Activated naive CD4-positive, alpha-beta T cell treated with anti-CD3 and anti-CD28 coated beads, Interleukin-2, amount 50 U/mL, for 24 hours (primary cell): ENCODE measurements at regions not wholly inside any gene's neighbourhood (a gene's known extent, or its start where the extent isn't known, plus 50 kb on each side); places are given as distances from the start of the nearest gene placed in this dataset.
A peak's percentile ranks its signal among the peaks of the same experiment; 100 is the strongest.
"Not testable (repeated sequence)": the region's sequence is repeated elsewhere in the genome, so short reads cannot be mapped to it uniquely, and the experiment has no call there.

ENCODE experiments used
- H3K27ac Mint-ChIP-seq: one replicate; pipeline ENCODE4 v1.8.0; 2021; ENCODE audit warnings: mild to moderate bottlenecking, mixed read lengths
- H3K27me3 Mint-ChIP-seq: one replicate; pipeline ENCODE4 v1.8.0; 2021; ENCODE audit warnings: mixed read lengths
- H3K36me3 Mint-ChIP-seq: one replicate; pipeline ENCODE4 v1.8.0; 2021; ENCODE audit warnings: mixed read lengths
- H3K4me1 Mint-ChIP-seq: one replicate; pipeline ENCODE4 v1.8.0; 2021; ENCODE audit warnings: mixed read lengths
- H3K4me3 Mint-ChIP-seq: one replicate; pipeline ENCODE4 v1.8.0; 2021; ENCODE audit warnings: mild to moderate bottlenecking, mixed read lengths
- H3K9me3 Mint-ChIP-seq: one replicate; pipeline ENCODE4 v1.8.0; 2021; ENCODE audit warnings: mixed read lengths

DNA sequence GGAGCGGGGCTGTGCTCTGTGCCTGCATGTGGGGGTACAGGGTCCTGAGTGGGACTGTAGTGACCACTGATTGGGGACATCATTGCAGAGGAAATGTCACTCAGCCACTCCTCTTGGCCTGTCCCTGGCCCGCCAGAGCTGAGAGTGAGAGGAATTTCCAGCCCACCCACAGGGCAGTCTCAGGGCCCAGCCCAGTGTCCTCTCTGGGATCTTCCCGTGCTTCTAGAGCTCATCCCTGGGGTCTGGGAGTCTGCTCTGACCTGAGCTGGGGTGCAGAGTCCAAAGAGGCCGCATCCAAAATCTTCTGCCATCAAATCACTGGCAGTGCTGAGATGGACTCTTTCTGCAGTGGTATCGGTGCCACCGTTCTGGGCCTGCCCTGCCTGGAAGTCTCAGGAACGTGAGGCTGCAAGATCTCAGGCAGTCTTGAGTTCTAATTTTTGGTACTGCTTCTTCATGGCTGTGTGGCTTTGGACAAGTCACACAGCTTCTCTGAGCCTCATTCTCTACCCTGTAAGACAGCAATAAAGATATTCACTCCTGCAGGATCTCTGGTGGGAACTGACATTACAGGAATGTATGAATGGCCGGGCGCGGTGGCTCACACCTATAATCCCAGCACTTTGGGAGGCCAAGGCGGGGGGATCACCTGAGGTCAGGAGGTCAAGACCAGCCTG is 100.8 kb upstream of the TARDBP start:
- Mint-ChIP-seq H3K27me3 (no peaks in the 10 kb centered on the region), H3K4me1 (peaks cover 17% of the 10 kb centered on the region), H3K27ac (no peak overlapping the region)

DNA sequence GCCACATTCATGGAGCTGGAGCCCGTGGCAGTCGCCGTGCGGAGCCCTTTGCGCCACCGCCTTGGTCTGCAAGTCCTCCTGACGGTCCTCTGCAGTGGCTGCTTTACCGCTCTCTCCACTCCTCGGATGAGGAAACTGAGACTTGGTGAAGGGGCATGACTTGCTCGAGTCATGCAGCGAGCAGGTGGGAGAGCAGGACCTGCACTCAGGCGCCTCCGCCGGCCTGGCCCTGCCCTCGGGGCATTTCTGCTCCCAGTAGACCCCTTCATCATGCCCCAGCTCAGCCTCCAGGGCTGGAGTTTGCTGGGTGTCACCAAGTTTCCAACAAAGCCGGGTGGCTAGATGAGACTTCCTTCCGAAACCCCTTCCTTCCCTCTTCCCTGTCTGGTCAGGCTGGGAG is 100.0 kb upstream of the TARDBP start:
- H3K27ac Mint-ChIP-seq, result no peak overlapping the region
- H3K4me1 Mint-ChIP-seq, result peaks cover 20% of the 10 kb centered on the region
- H3K27me3 Mint-ChIP-seq, result no peaks in the 10 kb centered on the region
- no peaks in the 10 kb centered on the region for H3K36me3 Mint-ChIP-seq
- no peak overlapping the region for H3K4me3 Mint-ChIP-seq
- no peaks in the 10 kb centered on the region for H3K9me3 Mint-ChIP-seq

More for the DNA sequence above, 100.8 kb upstream of the TARDBP start:
- no peaks in the 10 kb centered on the region for H3K36me3 Mint-ChIP-seq
- H3K4me3 Mint-ChIP-seq, result no peak overlapping the region
- H3K9me3 Mint-ChIP-seq, result no peaks in the 10 kb centered on the region

DNA sequence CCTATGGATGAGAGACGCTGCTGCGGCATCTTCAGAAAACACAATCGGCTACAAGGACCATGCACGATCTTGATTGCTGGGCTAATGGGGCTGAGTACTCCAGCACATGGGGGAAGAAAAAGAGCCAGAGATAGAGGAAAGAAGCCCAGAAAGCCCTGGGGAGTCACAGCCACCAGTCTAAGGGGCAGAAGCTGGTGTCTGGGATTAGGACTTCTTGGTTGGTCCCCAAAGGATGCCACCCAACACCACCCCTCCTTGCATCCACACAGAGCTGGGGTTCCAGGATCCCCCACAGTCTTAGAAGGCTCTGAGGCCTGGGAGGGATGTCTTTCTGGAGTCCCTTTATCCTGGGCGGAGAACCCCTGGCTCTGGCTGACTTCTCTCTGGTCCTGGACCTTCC is 98.4 kb upstream of the TARDBP start:
- H3K27me3 Mint-ChIP-seq, result no peaks in the 10 kb centered on the region
- H3K27ac Mint-ChIP-seq, result no peak overlapping the region

DNA sequence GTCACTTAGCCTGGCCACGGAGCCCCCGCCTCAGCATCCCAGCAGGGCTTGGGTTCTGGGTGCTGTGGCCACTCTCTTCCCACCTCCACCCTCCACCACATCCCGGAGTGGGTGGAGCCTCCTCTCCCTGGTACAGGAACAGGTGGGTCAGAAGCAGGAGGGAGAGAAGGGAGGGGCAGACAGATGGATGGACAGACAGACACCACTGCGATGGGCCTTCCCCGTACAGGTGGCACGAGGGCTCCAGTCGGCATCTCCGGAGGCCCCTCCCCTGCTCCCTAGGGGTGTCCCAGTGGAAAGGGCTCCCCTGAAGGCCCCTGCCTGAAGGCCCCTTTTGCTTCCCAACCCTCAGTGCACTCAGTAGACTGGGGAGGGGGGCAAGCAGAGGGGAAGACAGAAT is 96.9 kb upstream of the TARDBP start:
- H3K4me3 Mint-ChIP-seq, result no peak overlapping the region
- H3K9me3 Mint-ChIP-seq, result no peaks in the 10 kb centered on the region
- H3K36me3 Mint-ChIP-seq, result no peaks in the 10 kb centered on the region
- no peaks in the 10 kb centered on the region for H3K27me3 Mint-ChIP-seq
- peaks cover 28% of the 10 kb centered on the region for H3K4me1 Mint-ChIP-seq
- no peak overlapping the region for H3K27ac Mint-ChIP-seq

More for the DNA sequence above, 98.4 kb upstream of the TARDBP start:
- Mint-ChIP-seq H3K9me3 (no peaks in the 10 kb centered on the region), H3K4me3 (no peak overlapping the region), H3K4me1 (peaks cover 28% of the 10 kb centered on the region), H3K36me3 (no peaks in the 10 kb centered on the region)

DNA sequence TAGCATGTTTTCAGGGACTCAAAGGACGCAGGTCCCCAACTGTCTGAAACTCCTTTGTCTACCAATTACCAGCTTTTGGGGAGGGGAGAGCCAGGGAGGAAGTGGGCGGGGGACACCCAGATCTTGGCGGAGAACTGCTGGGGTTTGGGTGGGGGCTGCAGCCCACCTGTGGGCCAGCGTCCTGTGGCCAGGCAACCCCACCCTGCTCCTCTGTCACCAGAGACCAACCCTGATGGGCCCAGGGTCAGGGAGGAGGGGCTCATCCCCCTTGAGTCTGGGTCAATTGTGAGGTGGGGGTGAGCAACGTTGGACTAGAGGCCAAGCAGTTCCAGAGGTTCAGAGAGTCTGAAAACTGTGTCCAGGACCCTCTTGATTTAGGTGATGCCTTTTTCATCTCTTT is 96.1 kb upstream of the TARDBP start:
- Mint-ChIP-seq H3K9me3 (no peaks in the 10 kb centered on the region), H3K4me3 (no peak overlapping the region), H3K27ac (peak overlapping the region; percentile 59), H3K27me3 (no peaks in the 10 kb centered on the region), H3K36me3 (no peaks in the 10 kb centered on the region), H3K4me1 (peaks cover 28% of the 10 kb centered on the region)

DNA sequence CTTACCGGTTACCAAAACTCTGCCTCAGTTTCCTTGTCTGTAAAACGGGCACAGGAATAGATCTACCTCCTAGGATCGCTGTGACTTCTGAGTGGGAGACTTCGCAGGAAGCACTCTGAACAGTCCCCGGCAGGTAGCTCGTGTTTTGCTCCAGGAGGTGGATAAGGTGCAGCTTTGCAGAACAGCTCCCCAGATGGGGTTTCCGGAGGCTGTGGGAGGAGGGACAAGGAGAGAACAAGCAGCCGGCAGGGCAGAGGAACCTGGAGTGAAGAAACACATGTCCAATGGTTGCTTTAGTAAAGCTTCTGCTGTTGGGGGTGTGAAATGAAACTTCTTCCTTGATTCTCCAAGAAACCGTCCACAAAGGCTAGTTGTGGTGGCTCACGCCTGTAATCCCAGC is 95.5 kb upstream of the TARDBP start:
- Mint-ChIP-seq H3K4me1 (peaks cover 28% of the 10 kb centered on the region), H3K36me3 (no peaks in the 10 kb centered on the region), H3K27me3 (no peaks in the 10 kb centered on the region), H3K4me3 (peak overlapping the region; percentile 85), H3K27ac (no peak overlapping the region), H3K9me3 (no peaks in the 10 kb centered on the region)

DNA sequence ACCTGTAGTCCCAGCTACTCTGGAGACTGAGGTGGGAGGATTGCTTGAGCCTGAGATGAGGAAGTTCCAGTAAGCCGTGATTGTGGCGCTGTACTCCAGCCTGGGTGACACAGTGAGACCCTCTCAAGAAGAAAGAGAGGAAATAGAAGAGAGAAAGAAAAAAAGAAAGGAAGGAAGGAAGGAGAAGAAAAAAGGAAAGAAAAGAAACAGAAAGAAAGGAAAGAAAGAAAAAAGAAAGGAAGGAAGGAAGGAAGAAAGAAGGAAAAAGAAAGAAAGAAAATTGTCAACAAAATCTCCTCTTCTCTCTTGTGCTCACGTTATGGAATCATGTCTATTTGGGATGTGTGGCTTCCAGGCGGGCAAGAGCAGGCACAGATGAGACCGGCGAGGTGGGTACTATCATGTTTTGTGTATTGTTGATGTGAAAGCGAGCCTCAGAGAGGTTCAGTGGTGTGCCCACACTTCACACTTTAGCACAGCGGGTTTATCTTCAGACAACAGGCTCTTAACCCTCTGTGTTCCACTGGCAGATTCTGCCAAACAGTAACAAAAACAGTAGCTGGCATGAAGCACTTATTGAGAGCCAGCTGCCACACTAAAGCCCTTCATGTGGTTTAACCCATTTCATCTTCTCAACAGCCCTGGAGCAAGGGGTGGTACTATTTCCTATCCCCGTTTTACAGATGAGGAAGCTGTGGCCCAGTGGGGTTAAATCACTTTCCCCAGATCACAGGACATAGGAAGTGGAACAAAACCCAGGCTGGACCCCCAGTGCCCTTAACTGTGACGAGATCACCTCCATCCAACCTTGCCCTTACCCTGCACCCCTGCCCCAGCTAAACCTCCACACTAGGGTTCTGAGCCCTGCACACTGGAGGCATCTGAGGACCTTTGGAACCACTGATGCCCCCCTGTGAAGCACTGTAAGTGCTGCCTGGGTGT is 94.7 kb upstream of the TARDBP start:
- peaks cover 28% of the 10 kb centered on the region for H3K4me1 Mint-ChIP-seq
- H3K9me3 Mint-ChIP-seq, result no peaks in the 10 kb centered on the region
- no peaks in the 10 kb centered on the region for H3K27me3 Mint-ChIP-seq
- peak overlapping the region; percentile 85 for H3K4me3 Mint-ChIP-seq
- H3K27ac Mint-ChIP-seq, result no peak overlapping the region
- no peaks in the 10 kb centered on the region for H3K36me3 Mint-ChIP-seq

DNA sequence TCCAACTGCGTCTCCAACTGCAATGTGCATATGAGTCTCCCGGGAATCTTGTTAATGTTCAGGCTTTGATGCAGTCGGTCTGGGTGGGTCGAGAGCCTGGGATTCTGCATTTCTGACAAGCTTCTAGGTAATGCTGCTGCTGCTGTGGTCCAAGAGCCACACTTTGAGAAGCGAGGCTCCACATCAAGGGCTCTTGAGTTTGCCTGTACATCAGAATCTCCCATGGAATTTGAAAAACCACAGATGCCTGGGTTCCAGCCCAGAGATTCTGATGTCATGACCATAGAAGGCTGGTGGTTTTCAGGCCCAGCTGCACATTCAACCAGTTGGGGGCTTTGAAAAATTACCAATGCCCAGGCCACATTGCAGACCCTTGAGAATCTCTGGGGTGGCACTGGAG is 93.9 kb upstream of the TARDBP start:
- Mint-ChIP-seq H3K9me3 (no peaks in the 10 kb centered on the region), H3K4me1 (peaks cover 28% of the 10 kb centered on the region), H3K27ac (peak overlapping the region; percentile 4), H3K27me3 (no peaks in the 10 kb centered on the region), H3K36me3 (no peaks in the 10 kb centered on the region), H3K4me3 (no peak overlapping the region)

DNA sequence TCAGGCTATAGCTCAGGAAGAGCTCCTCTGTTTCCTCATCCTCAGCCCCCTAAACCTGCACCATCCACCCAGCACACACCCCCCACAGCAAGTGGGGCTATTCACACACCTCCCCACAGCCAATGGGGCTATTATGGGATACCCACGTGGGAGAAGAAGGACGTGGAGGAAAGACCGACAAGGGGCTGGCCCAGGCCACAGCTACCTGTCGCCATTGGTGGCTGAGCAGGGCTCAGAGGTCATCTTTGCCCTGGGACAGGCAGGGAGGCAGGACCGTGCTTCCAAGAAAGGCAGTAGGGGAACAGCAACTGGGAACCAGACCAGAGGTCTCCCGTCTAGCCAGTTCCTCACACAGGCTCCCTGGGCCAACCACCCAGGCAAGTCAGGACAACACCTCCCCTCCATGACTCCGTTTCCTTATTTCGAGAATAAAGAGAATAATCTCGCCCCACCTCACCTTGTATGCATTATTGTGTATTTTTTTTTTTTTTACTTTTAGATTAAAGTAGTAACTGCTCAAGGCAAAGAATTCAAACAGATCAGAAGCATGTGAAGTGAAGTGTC is 92.3 kb upstream of the TARDBP start:
- Mint-ChIP-seq H3K27ac (peak overlapping the region; percentile 23), H3K9me3 (no peaks in the 10 kb centered on the region), H3K27me3 (no peaks in the 10 kb centered on the region), H3K4me1 (peaks cover 28% of the 10 kb centered on the region), H3K36me3 (no peaks in the 10 kb centered on the region), H3K4me3 (no peak overlapping the region)

DNA sequence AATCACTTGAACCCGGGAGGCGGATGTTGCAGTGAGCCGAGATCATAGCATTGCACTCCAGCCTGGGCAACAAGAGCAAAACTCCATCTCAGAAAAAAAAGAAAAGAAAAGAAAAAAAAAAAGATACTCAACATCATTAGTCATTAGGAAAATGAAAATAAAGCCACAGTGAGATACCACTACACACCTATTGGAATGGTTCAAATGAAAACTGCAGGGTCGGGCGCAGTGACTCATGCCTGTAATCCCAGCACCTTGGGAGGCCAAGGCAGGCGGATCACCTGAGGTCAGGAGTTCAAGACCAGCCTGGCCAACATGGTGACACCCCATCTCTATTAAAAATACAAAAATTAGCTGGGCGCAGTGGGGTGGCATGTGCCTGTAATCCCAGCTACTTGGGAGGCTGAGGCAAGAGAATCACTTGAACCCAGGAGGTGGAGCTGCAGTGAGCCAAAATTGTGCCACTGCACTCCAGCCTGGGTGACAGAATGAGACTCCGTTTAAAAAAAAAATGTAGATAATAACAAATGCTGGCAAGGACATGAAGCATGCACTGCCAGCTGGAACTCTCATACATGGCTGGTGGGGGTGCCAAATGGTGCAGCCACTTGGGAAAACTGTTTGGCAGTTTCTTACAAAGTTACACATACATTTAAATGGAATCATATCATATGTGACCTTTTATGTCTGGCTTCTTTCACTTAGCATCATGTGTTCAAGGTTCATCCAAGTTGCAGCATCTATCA is 90.0 kb upstream of the TARDBP start:
- H3K36me3 Mint-ChIP-seq, H3K4me3 Mint-ChIP-seq, H3K27me3 Mint-ChIP-seq, H3K9me3 Mint-ChIP-seq: not testable (repeated sequence)
- peaks cover 12% of the 10 kb centered on the region for H3K4me1 Mint-ChIP-seq
- peak overlapping the region; percentile 35 for H3K27ac Mint-ChIP-seq

DNA sequence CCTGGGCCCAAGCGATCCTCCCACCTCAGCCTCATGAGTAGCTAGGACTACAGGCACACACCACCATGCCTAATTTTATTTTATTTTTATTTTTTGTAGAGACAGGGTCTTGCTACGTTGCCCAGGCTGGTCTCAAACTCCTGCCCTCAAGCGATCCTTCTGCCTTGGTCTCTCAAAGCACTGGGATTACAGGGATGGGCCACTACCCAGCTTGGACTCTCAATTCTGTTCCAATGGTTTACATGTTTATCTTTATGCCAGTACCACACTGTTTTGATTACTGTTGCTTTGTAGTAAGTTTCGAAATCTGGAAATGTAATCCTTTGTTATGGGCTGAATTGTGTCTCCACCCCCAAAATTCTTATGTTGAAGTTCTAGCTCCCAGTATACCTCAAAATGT is 88.4 kb upstream of the TARDBP start:
- H3K27me3 Mint-ChIP-seq, result no peaks in the 10 kb centered on the region
- no peaks in the 10 kb centered on the region for H3K4me1 Mint-ChIP-seq
- H3K9me3 Mint-ChIP-seq, result no peaks in the 10 kb centered on the region
- no peaks in the 10 kb centered on the region for H3K36me3 Mint-ChIP-seq
- no peak overlapping the region for H3K4me3 Mint-ChIP-seq
- H3K27ac Mint-ChIP-seq, result no peak overlapping the region

DNA sequence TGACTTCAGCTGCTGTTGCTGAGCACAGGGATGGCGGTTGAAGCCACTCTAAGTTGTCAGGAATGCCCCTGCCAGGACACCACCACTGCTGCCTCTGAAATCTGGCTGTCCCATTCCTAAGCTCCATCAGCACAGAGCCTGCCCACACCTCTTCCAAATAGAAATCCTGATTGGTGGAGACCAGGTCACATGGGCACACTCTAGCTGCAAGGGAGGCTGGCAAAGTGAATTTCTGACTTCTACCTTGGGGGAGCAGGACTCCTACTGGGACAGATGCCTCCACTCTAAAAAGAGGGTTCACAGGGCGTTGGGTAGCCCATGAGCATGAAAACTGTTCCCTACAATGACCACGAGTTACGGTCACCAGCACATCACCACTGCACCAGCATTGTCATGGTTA is 83.8 kb upstream of the TARDBP start:
- no peaks in the 10 kb centered on the region for H3K9me3 Mint-ChIP-seq
- no peaks in the 10 kb centered on the region for H3K27me3 Mint-ChIP-seq
- no peak overlapping the region for H3K27ac Mint-ChIP-seq
- peaks cover 18% of the 10 kb centered on the region for H3K4me1 Mint-ChIP-seq
- no peaks in the 10 kb centered on the region for H3K36me3 Mint-ChIP-seq
- H3K4me3 Mint-ChIP-seq, result no peak overlapping the region

DNA sequence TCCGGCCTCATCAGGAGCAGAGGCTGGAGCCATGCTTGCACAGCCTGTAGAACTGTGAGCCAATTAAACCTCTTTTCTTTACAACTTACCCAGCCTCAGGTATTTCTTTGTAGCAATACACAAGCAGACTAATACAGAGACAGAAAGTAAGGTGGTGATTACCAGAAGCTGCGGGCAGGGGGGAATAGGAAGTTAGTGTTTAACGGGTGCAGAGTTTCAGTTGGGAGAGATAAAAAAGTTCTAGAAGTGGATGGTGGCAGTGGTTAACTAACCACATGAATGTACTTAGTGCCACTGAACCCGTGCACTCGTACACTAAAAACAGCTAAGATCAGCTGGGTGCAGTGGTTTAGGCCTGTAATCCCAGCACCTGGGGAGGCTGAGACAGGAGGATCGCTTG is 80.4 kb upstream of the TARDBP start:
- no peaks in the 10 kb centered on the region for H3K36me3 Mint-ChIP-seq
- H3K27ac Mint-ChIP-seq, result peak overlapping the region; percentile 14
- peaks cover 20% of the 10 kb centered on the region for H3K4me1 Mint-ChIP-seq
- H3K4me3 Mint-ChIP-seq, result no peak overlapping the region
- H3K27me3 Mint-ChIP-seq, result no peaks in the 10 kb centered on the region
- H3K9me3 Mint-ChIP-seq, result no peaks in the 10 kb centered on the region

DNA sequence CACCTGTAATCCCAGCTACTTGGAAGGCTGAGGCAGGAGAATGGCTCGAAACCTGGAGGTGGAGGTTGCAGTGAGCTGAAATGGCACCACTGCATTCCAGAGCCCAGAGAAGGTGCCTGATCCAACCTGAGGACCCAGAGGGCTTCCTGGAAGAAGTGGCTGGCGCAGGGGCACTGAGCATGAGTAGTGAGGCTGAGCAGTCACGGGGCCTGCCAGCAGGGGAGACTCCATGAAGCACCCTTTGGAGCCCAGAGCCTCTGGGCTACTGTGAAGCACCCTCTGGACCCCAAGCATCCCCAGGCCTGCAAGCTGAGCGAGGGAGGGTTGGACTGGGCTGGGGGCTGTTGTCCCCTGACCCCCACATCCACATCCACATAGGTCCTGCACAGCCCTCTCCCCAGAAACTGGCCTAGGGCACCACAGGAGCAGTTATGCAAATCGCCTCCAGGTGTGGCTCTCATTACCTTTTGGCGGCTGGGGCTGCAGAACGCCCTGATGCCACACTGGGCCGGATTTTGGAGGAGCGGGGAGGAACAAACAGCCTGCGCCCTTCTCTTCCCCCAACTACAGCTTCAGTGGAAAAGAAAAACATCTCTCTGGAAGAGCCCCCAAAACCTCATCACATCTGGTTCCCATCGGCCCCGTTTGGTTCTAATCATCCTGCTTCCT is 78.2 kb upstream of the TARDBP start:
- Mint-ChIP-seq H3K4me1 (peaks cover 30% of the 10 kb centered on the region), H3K9me3 (no peaks in the 10 kb centered on the region), H3K4me3 (no peak overlapping the region), H3K36me3 (no peaks in the 10 kb centered on the region), H3K27ac (no peak overlapping the region), H3K27me3 (peaks cover 1% of the 10 kb centered on the region)

DNA sequence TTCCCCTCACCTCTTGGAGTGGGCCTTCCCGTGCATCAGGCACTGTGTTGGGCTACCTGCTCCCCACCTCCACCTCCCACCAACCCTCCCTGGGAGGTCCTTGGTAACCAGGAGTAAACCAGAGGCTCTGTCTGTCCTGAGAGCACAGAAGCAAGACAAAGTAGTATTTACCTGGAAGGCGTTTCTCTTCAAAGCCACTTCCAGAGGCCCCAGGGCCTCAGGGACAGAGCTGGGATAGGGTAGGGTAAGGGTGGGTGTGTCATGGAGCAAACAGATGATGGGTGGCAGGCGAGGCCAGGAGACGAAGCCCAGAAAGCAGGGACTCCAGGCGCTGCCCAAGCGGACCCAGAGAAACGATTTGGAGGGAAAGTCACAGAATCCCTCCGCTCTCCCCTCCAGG is 77.2 kb upstream of the TARDBP start:
- no peak overlapping the region for H3K4me3 Mint-ChIP-seq
- H3K27ac Mint-ChIP-seq, result no peak overlapping the region
- no peaks in the 10 kb centered on the region for H3K36me3 Mint-ChIP-seq
- H3K27me3 Mint-ChIP-seq, result peaks cover 5% of the 10 kb centered on the region
- H3K4me1 Mint-ChIP-seq, result peaks cover 40% of the 10 kb centered on the region
- H3K9me3 Mint-ChIP-seq, result no peaks in the 10 kb centered on the region
